ENCODE measurements at regions not wholly inside any gene's neighbourhood (a gene's known extent, or its start where the extent isn't known, plus 50 kb on each side); places are given as distances from the start of the nearest gene placed in this dataset.
"Not testable (repeated sequence)": the region's sequence is repeated elsewhere in the genome, so short reads cannot be mapped to it uniquely, and the experiment has no call there.

DNA sequence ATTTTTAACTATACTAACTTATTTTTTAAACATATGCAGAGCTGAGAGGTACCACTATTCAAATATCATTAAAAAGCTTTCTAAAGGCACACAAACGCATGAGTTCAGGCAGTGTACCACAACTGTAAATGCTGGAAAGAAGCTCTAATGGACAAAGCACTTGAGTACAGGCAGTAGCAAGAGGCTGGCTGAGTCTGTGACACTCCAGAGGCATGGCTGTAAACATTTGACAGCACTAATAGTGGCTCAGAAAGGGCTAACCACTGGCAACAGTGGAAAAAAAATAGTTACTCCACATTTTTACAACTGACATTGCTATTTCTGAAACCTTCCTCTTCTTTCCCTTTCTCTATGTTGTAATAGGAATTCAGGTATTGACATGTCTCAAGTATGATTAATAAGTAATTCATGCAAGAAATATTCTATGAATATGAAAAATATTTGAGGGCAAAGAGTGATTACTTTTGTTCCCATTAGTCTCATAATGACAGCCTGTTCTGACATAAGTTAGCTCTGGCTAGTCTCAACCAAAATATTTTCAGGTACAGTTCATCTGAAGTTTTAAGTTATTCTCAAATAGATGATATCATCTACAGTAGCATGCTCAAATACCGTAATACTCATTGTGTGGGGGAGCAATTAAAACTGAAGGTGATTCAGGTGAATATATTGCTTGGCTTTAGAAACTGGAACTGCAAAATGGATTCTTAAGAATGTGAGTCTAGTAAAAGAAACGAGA lies 324.0 kb upstream of the POT1 start:
- DNase-seq = no peak

DNA sequence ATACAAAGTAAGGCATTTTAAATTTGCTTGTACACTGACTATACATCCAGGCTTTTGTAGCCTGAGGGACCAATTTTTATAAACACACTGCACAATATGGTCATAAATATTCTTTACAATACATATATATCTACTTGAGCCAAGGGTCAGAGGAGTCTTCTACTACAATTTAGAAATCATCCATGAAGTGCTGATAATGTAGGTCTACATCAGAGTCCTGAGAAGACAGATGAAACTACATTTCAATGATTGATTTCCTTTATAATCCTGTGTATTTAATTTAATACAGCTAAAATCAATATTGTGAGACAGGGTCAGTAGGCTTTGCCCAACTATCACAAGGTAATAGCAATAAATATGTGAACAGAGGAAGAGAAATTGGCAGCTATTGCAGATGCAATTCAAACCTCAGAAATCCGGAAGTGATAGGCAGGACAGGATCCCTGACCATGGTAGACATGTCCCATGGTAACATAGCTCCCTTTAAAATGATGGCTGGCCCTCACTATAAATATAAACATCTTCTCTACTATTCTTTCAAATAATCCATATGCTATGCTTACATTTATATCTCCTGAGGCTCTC lies 318.0 kb upstream of the POT1 start:
- no peak for DNase-seq

DNA sequence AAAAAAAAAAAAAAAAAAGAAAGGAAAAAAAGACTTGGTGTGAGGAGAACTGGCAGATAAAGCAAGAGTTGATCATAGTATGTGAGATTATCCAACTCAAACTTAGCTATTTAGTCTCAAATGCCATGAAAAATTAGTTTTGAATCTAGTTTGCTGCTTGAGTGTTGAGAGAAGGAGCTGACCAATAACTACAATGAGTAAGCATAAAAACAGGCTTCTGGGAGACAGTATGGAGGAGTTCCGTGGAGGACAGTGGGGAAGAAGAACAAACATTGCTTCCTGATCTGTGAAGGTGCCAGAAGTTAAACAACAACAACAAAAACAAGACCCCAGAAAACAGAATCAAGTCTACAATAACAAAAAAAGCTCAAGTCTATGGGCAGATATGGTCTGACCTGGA lies 317.1 kb upstream of the POT1 start:
- DNase-seq = no peak

DNA sequence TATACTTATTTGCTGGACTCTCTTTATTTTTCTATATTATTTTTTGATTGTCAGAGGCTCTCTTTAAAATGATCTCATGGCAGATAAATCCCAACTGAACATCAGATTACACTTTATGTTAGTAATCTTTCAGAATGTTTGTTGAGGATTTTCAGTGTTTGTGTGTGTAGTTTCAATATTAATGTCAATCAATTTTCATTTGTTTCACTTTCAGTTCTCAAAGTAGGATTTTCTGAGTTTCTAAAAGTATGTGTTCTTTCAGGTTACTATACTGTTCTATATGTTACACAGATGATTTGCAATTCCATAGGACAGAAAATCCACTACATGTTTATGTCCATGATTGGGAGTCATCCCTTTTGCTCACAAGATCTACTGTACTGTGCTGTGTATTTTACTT lies 311.9 kb upstream of the POT1 start:
- no peak for DNase-seq

DNA sequence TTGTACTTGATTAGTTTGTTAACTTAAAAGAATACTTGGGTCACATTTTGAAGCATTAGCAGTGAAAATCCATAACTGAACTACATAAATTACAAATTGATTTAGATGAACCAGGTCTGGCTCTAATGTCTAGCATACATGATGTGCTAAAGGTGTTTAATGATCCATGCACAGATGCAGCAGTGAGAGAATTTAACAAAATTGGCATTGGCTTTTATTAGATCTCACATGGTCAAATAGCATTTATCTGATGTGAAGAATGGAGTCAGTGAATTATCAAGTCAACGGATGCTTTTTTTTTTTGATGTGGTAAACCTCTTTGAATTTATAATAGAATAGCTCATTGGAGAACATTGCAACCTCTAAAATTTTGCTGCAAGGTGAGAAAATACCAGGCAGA lies 293.0 kb upstream of the POT1 start:
- DNase-seq = no peak

DNA sequence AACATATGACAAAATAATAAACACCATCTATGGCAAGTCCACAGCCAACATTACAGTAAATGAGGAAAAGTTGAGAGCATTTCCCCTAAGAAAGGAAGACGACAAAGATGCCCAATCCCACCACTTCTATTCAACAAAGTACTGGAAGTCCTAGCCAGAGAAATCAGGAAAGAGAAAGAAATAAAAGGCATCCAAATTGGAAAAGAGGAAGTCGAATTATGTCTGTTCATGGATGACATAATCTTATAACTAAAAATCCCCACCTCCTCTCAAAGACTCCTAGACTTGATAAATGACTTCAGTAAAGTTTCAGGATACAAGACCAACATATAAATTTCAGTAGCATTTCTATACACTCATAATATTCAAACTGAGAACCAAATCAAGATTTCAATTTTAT lies 288.5 kb upstream of the POT1 start:
- no peak for DNase-seq

DNA sequence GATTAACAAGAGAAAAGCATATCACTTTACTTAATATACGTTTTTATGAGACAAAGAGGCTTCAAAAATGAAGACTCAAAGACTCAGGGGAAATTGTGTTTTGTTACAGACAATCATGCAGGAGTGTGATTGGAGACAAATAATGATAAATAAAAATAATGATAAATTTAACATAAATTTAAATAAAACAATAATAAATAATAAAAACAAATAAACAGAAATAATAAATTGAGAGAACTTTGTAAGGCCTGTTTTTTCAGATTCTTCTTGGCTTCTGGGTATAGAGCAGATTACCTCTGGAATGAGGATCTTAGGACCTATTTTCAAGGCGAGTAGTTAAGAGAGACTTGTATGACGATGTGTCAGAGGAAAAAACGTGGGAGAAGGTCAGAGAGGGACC lies 271.4 kb upstream of the POT1 start:
- DNase-seq = no peak

DNA sequence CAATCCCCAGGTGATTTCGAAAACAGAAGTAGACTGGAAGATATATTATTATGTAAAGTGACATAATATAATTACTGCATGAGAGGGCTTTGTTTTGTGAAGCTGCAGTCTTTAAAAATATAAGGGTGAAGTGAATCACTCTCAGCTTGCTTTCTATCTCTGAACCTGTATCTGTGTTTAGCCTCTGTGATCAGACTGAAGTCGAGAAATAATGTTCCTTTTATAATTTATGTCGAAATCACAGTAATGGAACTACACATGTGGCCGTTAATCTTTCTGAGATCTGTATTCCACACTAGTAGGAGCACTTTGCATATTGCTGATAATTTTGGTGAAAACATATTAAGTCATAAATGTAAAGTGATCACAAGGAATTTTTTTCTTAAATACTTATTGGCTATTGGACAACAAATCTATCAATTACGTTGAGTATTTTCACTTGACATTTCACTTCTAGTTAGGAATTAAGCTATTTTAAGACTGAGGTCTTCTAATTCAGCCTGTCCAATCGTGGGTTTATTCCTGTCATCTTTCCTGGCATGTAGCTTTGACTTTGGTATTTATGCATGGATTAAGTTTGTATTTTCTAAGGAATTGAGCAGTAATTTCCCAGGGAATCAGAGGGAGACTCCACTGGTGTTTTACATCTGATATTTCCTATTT lies 268.2 kb upstream of the POT1 start:
- no peak for DNase-seq

DNA sequence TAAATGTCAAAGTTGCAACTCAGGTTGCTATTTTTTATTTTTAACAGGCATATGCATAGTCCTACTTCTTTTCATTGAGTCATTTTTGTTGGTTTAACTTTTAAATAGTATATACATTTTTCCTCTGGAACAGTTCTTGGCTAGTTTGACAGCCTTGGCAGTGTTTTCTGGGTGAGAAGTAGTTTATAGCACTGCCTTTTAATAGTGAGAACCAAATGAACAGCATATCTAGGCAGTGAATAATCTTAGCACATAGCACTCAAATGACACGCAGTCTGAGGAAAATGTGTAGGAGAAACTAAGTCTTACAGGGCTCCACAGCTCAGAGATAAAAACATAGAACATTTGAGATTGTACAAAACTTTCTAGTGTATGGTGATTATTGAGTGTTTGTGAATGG lies 265.5 kb upstream of the POT1 start:
- no peak for DNase-seq

DNA sequence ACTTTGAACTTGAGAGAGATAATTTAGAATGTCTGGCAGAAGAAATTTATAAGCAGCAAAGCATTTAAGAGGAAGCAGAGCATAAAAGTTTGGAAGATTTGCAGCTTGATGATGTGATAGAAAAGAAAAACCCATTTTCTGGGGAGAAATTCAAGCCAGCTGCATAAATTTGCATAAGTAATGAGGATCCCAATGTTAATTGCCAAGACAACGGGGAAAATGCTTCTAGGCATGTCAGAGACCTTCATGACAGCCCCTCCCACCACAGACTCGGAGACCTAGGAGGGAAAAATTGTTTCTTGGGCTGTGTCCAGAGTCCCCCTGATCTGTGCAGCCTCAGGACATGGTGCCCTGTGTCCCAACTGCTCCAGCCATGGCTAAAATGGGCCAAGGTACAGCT lies 263.6 kb upstream of the POT1 start:
- no peak for DNase-seq

DNA sequence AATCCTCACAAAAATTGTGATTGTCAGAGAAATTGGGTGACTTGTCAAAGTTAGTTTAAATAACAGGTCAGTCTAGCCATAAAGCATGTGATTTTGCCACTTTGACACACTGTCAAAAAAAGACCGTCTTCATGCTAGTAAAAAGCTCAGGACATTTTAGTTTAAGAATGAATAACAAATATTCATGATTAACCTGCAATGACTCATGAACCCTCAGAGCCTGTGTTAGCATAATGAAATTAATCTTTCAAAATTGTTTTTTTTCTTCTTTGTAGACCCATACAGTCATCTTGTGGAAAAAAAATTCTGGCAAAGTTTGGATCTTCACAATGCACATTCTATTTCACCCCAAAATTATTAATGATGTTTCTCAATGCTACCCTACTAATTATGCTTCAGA lies 255.2 kb upstream of the POT1 start:
- DNase-seq = no peak

DNA sequence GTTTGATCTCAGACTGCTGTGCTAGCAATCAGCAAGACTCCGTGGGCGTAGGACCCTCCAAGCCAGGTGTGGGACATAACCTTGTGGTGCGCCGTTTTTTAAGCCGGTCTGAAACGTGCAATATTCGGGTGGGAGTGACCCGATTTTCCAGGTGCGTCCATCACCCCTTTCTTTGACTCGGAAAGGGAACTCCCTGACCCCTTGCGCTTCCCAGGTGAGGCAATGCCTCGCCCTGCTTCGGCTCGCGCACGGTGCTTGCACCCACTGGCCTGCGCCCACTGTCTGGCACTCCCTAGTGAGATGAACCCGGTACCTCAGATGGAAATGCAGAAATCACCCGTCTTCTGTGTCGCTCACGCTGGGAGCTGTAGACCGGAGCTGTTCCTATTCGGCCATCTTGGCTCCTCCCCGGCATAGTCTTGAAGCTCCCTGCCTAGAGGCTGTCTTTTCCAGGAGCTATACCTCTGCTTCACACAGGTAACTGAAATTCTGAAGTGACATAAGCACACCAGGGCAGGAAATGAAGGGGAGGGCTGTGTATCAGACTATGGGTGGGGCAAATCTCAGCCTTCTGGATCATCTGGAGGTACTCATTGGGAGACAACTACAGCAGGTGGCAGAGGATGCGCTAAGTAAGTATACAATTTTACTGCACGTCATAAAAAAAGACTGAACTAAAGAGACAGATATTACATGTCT lies 252.1 kb upstream of the POT1 start:
- DNase-seq = not testable (repeated sequence)

DNA sequence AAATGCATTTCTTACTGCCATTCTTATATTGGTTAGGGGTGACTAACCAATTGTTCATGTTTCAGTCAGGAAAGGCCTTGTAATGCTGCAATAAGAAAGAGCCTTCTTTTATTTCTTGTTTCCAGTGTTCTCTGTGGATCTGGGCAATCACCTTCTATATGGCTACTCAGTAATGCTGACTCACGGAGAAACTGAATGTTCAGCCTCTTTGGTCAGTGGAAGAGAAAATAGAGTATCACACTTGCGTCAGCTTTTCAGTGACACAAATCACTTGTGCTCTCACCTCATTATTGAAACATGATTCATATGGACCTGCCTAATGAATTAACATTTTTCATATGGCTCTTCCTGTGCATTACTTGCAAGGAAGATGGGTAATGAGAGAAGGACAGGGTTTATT lies 243.9 kb upstream of the POT1 start:
- DNase-seq = no peak

DNA sequence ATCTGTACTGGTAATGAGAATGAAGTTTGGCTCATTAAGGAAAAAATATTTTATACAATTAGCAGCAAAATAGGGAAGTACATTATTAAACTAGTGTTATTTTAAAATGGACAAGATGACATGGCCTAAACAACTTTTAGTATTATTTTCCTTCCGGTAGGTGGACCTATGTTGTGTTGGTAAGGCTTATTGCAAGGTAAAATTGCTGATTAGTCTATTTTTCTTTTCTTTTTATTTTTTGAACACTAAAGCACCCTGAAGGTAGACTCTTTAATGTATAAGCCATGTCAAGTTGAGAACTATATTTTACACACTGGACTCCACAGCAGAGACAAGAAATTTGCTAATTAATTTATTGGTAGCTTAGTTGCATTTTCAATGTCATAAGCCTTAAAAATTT lies 239.5 kb upstream of the POT1 start:
- no peak for DNase-seq

DNA sequence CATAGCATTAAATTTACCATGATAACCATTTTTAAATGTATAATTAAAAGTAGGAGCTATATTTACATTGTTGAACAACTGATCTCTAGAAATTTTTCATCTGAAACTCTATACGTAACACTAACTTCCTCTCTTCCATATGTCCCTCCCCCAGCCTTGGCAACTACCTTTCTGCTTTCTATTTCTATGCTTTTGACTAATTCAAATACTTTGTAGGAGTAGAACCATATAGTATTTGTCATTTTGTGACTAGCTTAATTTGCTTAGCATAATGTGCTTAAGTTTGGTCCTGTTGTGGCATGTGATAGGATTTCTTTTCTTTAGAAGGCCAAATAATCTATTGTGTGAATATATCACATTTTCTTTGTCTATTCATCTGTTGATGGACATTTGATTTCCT lies 225.3 kb upstream of the POT1 start:
- DNase-seq = no peak

DNA sequence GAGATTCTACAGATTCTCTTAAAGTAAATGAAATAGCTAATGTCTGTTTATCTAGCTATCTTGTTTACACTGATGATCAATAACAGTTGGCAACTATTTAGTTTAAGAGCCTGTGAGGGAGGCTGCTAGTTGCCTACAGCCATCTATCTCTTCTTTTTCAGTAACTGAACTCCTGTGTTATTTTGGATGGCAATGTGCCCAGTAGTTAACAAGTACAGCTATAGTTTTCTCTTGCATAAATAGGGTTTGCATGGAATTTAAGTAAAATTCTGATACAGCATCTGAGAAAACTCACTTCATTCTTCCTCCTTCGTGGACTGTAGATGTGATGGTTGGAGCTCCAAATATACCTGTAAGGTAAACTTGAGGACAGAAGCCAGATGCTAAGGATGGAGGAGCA lies 219.5 kb upstream of the POT1 start:
- no peak for DNase-seq

DNA sequence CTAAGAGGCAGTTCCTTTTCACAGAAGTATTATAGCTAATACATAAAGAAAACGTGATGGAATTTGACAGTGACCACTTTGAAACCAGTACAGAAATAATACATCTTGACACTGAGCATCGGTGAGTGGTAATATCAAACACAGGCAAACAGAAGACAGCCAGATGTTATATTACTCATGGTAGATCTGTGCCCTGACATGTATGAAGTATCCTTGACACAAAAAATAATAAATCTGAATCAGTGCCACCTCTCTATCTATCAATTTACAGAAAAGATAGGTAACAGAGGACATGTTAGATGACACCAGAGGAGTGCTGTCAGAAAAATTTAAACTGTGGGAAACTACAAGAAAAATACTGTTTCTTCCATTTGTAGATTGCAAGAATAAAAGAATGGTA lies 217.4 kb upstream of the POT1 start:
- DNase-seq = no peak

DNA sequence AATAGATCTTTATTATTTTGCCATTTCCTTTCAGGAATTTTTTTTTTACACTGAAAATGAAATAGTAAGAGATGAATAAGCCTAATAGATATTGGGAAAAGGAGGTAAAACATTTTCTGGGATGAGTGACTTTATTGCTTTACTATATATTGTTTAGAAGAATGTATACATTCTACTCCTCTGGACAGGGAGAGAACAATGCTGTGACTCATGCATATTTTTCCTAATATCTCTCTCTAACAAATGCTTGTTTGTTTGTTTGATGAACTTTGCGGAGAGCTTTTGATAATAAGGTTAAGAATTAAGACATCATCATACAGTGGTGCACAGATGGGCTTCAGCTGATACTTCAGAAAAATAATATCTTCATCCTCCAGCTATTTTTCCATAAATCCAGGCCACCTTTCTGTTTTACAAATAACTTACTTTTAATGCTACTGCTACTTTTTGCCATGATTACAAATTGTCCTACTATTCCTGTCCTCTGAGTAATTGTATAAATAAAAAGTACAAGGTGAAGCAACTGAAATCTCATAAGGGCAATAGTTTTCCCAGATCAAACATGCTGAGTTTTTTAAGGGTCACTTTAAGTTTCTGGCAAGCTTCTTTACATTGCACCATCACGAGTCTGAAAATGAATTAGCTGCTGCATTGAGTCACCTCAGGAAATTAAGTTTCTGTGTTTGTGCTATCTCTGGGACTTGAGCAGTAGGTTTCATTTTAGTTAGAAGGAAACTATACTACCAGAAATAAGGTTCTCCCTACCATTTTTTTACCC lies 207.3 kb upstream of the POT1 start:
- DNase-seq = no peak

DNA sequence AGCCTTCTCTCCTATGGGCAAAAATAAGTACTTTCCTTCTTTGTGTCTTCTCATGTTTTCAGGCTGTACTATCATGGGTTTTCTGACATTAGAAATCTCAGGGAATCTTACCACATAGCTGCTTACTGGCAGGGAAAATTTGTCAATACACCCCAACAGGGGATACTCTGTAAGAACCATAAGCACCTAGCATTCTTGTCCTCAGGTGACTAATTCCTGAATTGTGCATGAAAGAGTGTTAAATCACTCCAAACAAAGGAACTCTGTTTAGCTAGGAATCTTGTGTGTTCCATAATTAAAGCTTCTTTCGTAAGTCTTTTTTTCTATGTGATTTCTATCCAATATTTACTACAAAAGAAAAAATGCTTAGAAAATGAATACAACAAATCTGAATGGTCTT lies 206.7 kb upstream of the POT1 start:
- no peak for DNase-seq

DNA sequence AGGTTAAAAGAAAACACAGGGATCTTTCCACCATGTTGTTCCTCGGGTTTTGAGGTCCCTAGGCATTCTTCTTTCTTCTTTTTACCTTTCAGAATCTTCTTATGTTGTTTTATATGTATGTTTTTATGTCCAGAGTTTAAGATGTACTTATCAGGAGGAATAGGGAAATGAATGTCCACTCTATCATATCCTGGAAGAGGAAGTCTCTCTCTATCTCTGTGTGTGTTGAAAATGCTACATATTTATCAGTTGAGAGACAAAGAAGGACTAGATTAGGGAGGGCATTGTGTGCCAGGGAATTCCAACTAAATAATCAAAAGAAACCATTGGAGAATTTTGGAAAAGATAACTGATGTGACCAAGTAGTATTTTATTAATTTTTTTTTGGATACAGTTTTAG lies 200.5 kb upstream of the POT1 start:
- no peak for DNase-seq

DNA sequence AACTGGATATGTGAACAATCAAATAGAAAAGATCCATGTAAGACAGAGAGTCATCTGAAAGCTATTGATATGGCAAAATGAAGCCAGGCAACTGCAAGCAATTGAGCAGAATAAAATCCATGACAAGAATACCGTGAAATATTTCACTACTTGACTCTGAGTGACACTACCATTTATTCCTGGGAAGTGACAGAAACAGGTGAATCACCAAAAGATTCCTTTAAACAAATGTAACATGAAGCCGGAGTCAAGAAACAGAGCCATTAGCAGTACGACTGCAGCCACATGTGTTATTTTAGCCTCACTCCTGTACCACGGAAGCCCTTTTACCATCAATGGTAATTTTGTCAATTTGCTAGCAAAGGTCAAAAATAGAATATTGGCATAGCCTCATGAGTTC lies 197.7 kb upstream of the POT1 start:
- DNase-seq = no peak

DNA sequence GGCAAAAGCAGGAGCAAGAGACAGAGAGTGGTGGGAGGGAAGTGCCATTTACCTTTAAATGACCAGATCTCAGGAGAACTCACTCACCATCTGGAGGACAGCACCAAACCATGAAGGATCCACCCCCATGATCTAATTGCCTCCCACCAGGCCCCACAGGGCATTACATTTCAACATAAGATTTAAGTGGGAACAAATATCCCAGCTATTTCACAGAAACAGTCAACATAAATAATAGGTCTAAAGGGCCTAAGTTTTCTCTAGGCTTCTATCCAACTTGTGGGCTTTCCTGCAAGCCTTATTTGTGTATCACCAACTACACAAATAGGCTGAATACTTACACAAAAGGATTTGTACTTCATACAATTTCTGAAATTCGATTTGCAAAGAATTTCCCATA lies 196.8 kb upstream of the POT1 start:
- peak; percentile 8 for DNase-seq

DNA sequence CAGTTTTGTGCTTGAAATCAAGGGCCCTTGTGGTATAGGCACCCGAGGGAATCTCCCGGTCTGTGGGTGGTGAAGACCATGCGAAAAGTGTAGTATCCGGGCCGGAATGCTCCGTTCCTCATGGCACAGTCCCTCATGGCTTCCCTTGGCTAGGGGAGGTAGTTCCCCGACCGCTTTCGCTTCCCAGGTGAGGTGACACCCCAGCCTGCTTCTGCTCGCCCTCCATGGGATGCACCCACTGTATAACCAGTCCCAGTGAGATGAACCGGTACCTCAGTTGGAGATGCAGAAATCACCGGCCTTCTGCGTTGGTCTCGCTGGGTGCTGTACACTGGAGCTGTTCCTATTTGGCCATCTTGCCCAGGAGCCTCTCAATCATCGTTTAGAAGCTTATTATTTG lies 195.7 kb upstream of the POT1 start:
- DNase-seq = no peak

All from right kidney (tissue), 1 donor.